Spleen (tissue), 11 donors: ENCODE measurements at regions not wholly inside any gene's neighbourhood (a gene's known extent, or its start where the extent isn't known, plus 50 kb on each side); places are given as distances from the start of the nearest gene placed in this dataset.

Source experiments
- DNase-seq: peaks from one replicate; pipeline ENCODE4 v3.0.0-alpha.2; 2020
- H3K27ac ChIP-seq, 8 donors: fragments of 200-600 bp; sonication (generic) in 7 of 8; 1 replicate in 4 of 8; 2 replicates in 4 of 8; pipeline versions ENCODE4 v1.5.0 to v1.8.0; 2016 to 2021; ENCODE audit warnings: inconsistent platforms in 4 of 8, mild to moderate bottlenecking in 4 of 8, moderate library complexity in 1 of 8
- H3K27me3 ChIP-seq, 7 donors: fragments of 200-600 bp; sonication (generic) in 6 of 7; replicated peaks in 1 of 7; 1 replicate in 4 of 7; 2 replicates in 3 of 7; pipeline versions ENCODE4 v1.5.0 to v1.8.0; 2016 to 2021; ENCODE audit warnings: inconsistent platforms in 3 of 7, mild to moderate bottlenecking in 1 of 7
- H3K36me3 ChIP-seq, 6 donors: fragments of 200-600 bp; sonication (generic) in 5 of 6; 1 replicate in 4 of 6; 2 replicates in 2 of 6; pipeline versions ENCODE4 v1.5.0 to v1.8.0; 2016 to 2021; ENCODE audit warnings: inconsistent platforms in 2 of 6
- H3K4me1 ChIP-seq, 6 donors: fragments of 200-600 bp; sonication (generic) in 5 of 6; 1 replicate in 3 of 6; 2 replicates in 3 of 6; pipeline versions ENCODE4 v1.5.0 to v1.8.0; 2016 to 2021; ENCODE audit warnings: inconsistent platforms in 3 of 6
- H3K4me3 ChIP-seq, 8 donors: fragments of 200-600 bp; sonication (generic) in 7 of 8; 1 replicate in 4 of 8; 2 replicates in 4 of 8; pipeline versions ENCODE4 v1.5.0 to v1.8.0; 2016 to 2021; ENCODE audit warnings: inconsistent platforms in 4 of 8, mild to moderate bottlenecking in 4 of 8, moderate library complexity in 2 of 8
- H3K9me3 ChIP-seq, 8 donors: fragments of 200-600 bp; sonication (generic) in 7 of 8; 1 replicate in 4 of 8; 2 replicates in 4 of 8; pipeline versions ENCODE4 v1.5.0 to v1.8.0; 2016 to 2021; ENCODE audit warnings: inconsistent platforms in 4 of 8
- POLR2A ChIP-seq, 3 donors: fragments of 450-650 bp; IDR thresholded peaks; one replicate each; pipeline ENCODE4 v1.5.1; 2017; ENCODE audit warnings: antibody characterized with exemption in 3 of 3, mild to moderate bottlenecking in 1 of 3
- POLR2AphosphoS5 ChIP-seq, 3 donors: sonication (generic); formaldehyde crosslinking; IDR thresholded peaks; one replicate each; pipeline ENCODE4 v1.5.1; 2017; ENCODE audit warnings: antibody characterized with exemption in 3 of 3
- WGBS, 5 donors: extraction: QIAGEN DNeasy Blood & Tissue Kit in 3 of 5; methylation state at CpG; one replicate each; pipeline versions ENCODE4 v1.1.5 to v1.1.7; 2013 to 2018; 5-methylcytosine and 5-hydroxymethylcytosine counted together
- intact Hi-C: fragments of 100-400 bp; cut with DNase I; formaldehyde crosslinking; loops from one replicate; pipeline ENCODE4 v1.15.0; 2023; ENCODE audit warnings: low total_unique reads
- TF ChIP-seq, protein P1 (sequence below), 11 experiments: fragments of 200-600 bp in 7 of 11; fragments of 450-650 bp in 4 of 11; sonication (generic) in 4 of 11; IDR thresholded peaks in 8 of 11; conservative IDR thresholded peaks in 3 of 11; 1 replicate in 7 of 11; 2 replicates in 4 of 11; pipeline versions ENCODE4 v1.4.0 to v1.8.0; 2016 to 2021; ENCODE audit warnings: antibody characterized with exemption in 11 of 11, inconsistent platforms in 4 of 11, mild to moderate bottlenecking in 1 of 11
- donor health status: healthy with polysubstance abuse.
- donor health status: DM: no; HTN: no; CAD: no; lungs with moderate emphysema.
- donor health status: DM: no; HTN: no; CAD: no.
- donor health status: Bipolar disorder and iron deficiency.
- donor health status: healthy.
- donor health status: DM: no; HTN: no; CAD: no.
- donor health status: DM: yes; HTN: yes; CAD: no.

DNA sequence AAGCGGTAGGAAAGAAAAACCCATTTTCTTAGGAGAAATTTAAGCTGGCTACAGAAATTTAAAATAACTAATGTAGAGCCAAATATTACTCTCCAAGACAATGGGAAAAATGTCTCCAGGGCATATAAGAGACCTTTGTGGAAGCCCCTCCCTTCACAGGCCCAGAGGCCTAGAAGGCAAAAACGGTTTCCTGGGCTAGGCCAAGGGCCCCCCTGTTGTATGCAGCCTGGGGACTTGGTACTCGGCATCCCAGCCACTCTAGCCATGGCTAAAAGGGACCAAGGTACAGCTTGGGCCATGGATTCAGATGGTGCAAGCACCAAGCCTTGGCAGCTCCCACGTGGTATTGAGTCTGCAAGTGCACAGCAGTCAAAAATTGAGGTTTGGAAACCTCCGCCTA, 90.1 kb downstream of the CGGBP1 start:
- TF ChIP-seq, protein P1, sequence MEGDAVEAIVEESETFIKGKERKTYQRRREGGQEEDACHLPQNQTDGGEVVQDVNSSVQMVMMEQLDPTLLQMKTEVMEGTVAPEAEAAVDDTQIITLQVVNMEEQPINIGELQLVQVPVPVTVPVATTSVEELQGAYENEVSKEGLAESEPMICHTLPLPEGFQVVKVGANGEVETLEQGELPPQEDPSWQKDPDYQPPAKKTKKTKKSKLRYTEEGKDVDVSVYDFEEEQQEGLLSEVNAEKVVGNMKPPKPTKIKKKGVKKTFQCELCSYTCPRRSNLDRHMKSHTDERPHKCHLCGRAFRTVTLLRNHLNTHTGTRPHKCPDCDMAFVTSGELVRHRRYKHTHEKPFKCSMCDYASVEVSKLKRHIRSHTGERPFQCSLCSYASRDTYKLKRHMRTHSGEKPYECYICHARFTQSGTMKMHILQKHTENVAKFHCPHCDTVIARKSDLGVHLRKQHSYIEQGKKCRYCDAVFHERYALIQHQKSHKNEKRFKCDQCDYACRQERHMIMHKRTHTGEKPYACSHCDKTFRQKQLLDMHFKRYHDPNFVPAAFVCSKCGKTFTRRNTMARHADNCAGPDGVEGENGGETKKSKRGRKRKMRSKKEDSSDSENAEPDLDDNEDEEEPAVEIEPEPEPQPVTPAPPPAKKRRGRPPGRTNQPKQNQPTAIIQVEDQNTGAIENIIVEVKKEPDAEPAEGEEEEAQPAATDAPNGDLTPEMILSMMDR (IDR thresholded peaks at IDR 0.05 in 8 of 11, conservative IDR thresholded peaks at IDR 0.05 in 3 of 11): no peak
- no peak for TF ChIP-seq POLR2AphosphoS5 (IDR thresholded peaks at IDR 0.05)
- no peak for TF ChIP-seq POLR2A (IDR thresholded peaks at IDR 0.05)
- DNase-seq: no peak
- Histone ChIP-seq H3K9me3 (peaks cover 0 to 8% (median 0%) of the 10 kb centered on the region in 8 donors), H3K4me1 (no peaks in the 10 kb centered on the region), H3K36me3 (no peaks in the 10 kb centered on the region), H3K27me3 (no peaks in the 10 kb centered on the region), H3K4me3 (no peak overlapping the region), H3K27ac (no peak overlapping the region)
- 76 to 84% (median 81%) methylated on average over 5 of the region's 5 CpGs for WGBS, 5 donors
- intact Hi-C loops: no loop called here

- Histone ChIP-seq H3K4me3 (no peak overlapping the region), H3K36me3 (no peaks in the 10 kb centered on the region), H3K9me3 (no peaks in the 10 kb centered on the region), H3K4me1 (no peaks in the 10 kb centered on the region), H3K27me3 (no peaks in the 10 kb centered on the region), H3K27ac (no peak overlapping the region)
- intact Hi-C loops: no loop called here
- TF ChIP-seq POLR2AphosphoS5 (IDR thresholded peaks at IDR 0.05): no peak
- TF ChIP-seq, protein P1 (IDR thresholded peaks at IDR 0.05 in 8 of 11, conservative IDR thresholded peaks at IDR 0.05 in 3 of 11): no peak
- no peak for TF ChIP-seq POLR2A (IDR thresholded peaks at IDR 0.05)
- WGBS, 5 donors: 38 to 69% (median 61%) methylated on average over 1 of the region's 1 CpG
- DNase-seq: no peak
These were observed 100.5 kb downstream of the CGGBP1 start for GRCh38 chr3:87958289-87958688.

GRCh38 chr3:87957575-87957974, 101.2 kb downstream of the CGGBP1 start:
- Histone ChIP-seq H3K9me3 (no peaks in the 10 kb centered on the region), H3K4me1 (no peaks in the 10 kb centered on the region), H3K4me3 (no peak overlapping the region), H3K36me3 (no peaks in the 10 kb centered on the region), H3K27ac (no peak overlapping the region), H3K27me3 (no peaks in the 10 kb centered on the region)
- 81 to 98% (median 91%) methylated on average over 1 of the region's 1 CpG for WGBS, 5 donors
- TF ChIP-seq, protein P1 (IDR thresholded peaks at IDR 0.05 in 8 of 11, conservative IDR thresholded peaks at IDR 0.05 in 3 of 11): no peak
- TF ChIP-seq POLR2AphosphoS5 (IDR thresholded peaks at IDR 0.05): no peak
- TF ChIP-seq POLR2A (IDR thresholded peaks at IDR 0.05): no peak
- intact Hi-C loops: no loop called here
- DNase-seq: no peak

DNA sequence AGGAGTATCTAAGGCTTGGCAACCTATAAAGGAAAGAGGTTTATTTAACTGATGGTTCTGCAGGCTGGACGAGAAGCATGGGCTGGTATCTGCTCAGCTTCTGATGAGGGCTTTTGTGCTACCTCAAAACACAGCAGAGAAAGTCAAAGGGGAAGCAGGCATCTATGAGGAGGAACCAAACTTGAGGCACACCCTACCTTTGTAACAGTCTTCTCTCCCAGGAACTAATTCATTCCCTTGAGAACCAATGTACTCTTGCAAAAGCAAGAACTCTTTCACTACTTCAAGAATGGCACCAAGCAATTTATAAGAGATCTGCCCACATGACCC, 109.0 kb downstream of the CGGBP1 start:
- DNase-seq: no peak
- no peaks in the 10 kb centered on the region for H3K9me3 ChIP-seq
- WGBS, 5 donors: 29 to 81% (median 56%) methylated on average over 1 of the region's 1 CpG
- no peaks in the 10 kb centered on the region for H3K36me3 ChIP-seq
- no peak overlapping the region for H3K27ac ChIP-seq
- intact Hi-C loops: no loop called here
- no peaks in the 10 kb centered on the region for H3K27me3 ChIP-seq
- TF ChIP-seq POLR2AphosphoS5 (IDR thresholded peaks at IDR 0.05) (no peak), POLR2A (IDR thresholded peaks at IDR 0.05) (no peak)
- TF ChIP-seq, protein P1 (IDR thresholded peaks at IDR 0.05 in 8 of 11, conservative IDR thresholded peaks at IDR 0.05 in 3 of 11): no peak
- peaks cover 0 to 6% (median 0%) of the 10 kb centered on the region in 6 donors for H3K4me1 ChIP-seq
- no peak overlapping the region for H3K4me3 ChIP-seq
